GM21737 (cell line): ENCODE measurements at regions not wholly inside any gene's neighbourhood (a gene's known extent, or its start where the extent isn't known, plus 50 kb on each side); places are given as distances from the start of the nearest gene placed in this dataset.

Experiments used
- ATAC-seq: cut with Tn5 transposase; IDR thresholded peaks from one replicate; pipeline ENCODE4 v1.9.1; 2021; ENCODE audit warnings: mild to moderate bottlenecking, moderate library complexity; ENCODE audit not compliant: unreplicated experiment

- ATAC-seq = no peak
Observed at GRCh38 chr11:76298255-76298654, 82.7 kb downstream of the THAP12 start.

GRCh38 chr11:76296731-76297542 is 84.0 kb downstream of the THAP12 start:
- ATAC-seq = no peak

GRCh38 chr11:76293189-76293631 is 86.9 kb upstream of the WNT11 start:
- ATAC-seq = peak; percentile 60

GRCh38 chr11:76292583-76293188 is 86.4 kb upstream of the WNT11 start:
- ATAC-seq = no peak

GRCh38 chr11:76291576-76292526 is 85.5 kb upstream of the WNT11 start:
- no peak for ATAC-seq

GRCh38 chr11:76288166-76288980 is 82.1 kb upstream of the WNT11 start:
- no peak for ATAC-seq

GRCh38 chr11:76287227-76287626 is 80.9 kb upstream of the WNT11 start:
- ATAC-seq = no peak

GRCh38 chr11:76285397-76286104 is 79.2 kb upstream of the WNT11 start:
- no peak for ATAC-seq

- no peak for ATAC-seq
Observed at GRCh38 chr11:76284161-76284560, 77.9 kb upstream of the WNT11 start.

GRCh38 chr11:76282811-76283595 is 76.7 kb upstream of the WNT11 start:
- ATAC-seq = no peak

GRCh38 chr11:76282172-76282571 is 75.9 kb upstream of the WNT11 start:
- no peak for ATAC-seq

GRCh38 chr11:76281558-76281906 is 75.2 kb upstream of the WNT11 start:
- ATAC-seq = no peak

- no peak for ATAC-seq
Observed at GRCh38 chr11:76280882-76281557, 74.7 kb upstream of the WNT11 start.

- no peak for ATAC-seq
Observed at GRCh38 chr11:76280151-76280881, 74.0 kb upstream of the WNT11 start.

GRCh38 chr11:76279646-76280045 is 73.3 kb upstream of the WNT11 start:
- ATAC-seq = no peak

GRCh38 chr11:76279038-76279437 is 72.7 kb upstream of the WNT11 start:
- no peak for ATAC-seq

GRCh38 chr11:76278526-76278925 is 72.2 kb upstream of the WNT11 start:
- no peak for ATAC-seq
